Bronchial epithelial cell (primary cell): ENCODE measurements at regions not wholly inside any gene's neighbourhood (a gene's known extent, or its start where the extent isn't known, plus 50 kb on each side); places are given as distances from the start of the nearest gene placed in this dataset.

Source experiments
- DNase-seq: peaks from one replicate; pipeline ENCODE4 v3.0.0-alpha.2; 2010; ENCODE audit warnings: low read depth
- FAIRE-seq: peaks from 2 replicates; lab custom pipeline; 2011; peaks lifted over from hg19 to GRCh38; lab: Jason Lieb, UNC
- H3K27me3 ChIP-seq: 2 replicates; pipeline ENCODE4 v1.5.1; 2011; ENCODE audit warnings: low read length; ENCODE audit not compliant: control insufficient read depth, insufficient read depth
- H3K36me3 ChIP-seq: 2 replicates; pipeline ENCODE4 v1.5.1; 2011; ENCODE audit warnings: low read length; ENCODE audit not compliant: control insufficient read depth, insufficient read depth
- H3K4me3 ChIP-seq: 2 replicates; pipeline ENCODE4 v1.5.1; 2011; ENCODE audit warnings: mild to moderate bottlenecking, low read depth, low read length, control low read depth
- CTCF ChIP-seq: IDR thresholded peaks from 2 replicates; pipeline ENCODE4 v1.5.1; 2011; ENCODE audit warnings: mild to moderate bottlenecking, moderate library complexity, low read length, control low read depth, inconsistent platforms; ENCODE audit not compliant: insufficient read depth, severe bottlenecking

- H3K4me3 ChIP-seq, result no peak overlapping the region
- no peaks in the 10 kb centered on the region for H3K36me3 ChIP-seq
- FAIRE-seq (no peak), DNase-seq (peak; percentile 51)
- TF ChIP-seq CTCF, result no peak
- H3K27me3 ChIP-seq, result no peaks in the 10 kb centered on the region
Observed at GRCh38 chr4:158327525-158327924, 117.2 kb downstream of the TMEM144 start.

GRCh38 chr4:158331863-158332262 lies 121.6 kb downstream of the TMEM144 start:
- no peak for FAIRE-seq

GRCh38 chr4:158333820-158334219 lies 123.5 kb downstream of the TMEM144 start:
- no peak for DNase-seq
- Histone ChIP-seq H3K4me3 (no peak overlapping the region), H3K27me3 (no peaks in the 10 kb centered on the region), H3K36me3 (no peaks in the 10 kb centered on the region)
- no peak for FAIRE-seq
- no peak for TF ChIP-seq CTCF

More at GRCh38 chr4:158331863-158332262, 121.6 kb downstream of the TMEM144 start:
- Histone ChIP-seq H3K27me3 (no peaks in the 10 kb centered on the region), H3K36me3 (no peaks in the 10 kb centered on the region), H3K4me3 (no peak overlapping the region)
- DNase-seq, result no peak
- TF ChIP-seq CTCF, result no peak

- no peak for TF ChIP-seq CTCF
- FAIRE-seq (no peak), DNase-seq (no peak)
- Histone ChIP-seq H3K36me3 (no peaks in the 10 kb centered on the region), H3K4me3 (no peak overlapping the region), H3K27me3 (no peaks in the 10 kb centered on the region)
Observed at GRCh38 chr4:158341896-158342295, 131.6 kb downstream of the TMEM144 start.

GRCh38 chr4:158346576-158346975 lies 136.3 kb downstream of the TMEM144 start:
- Histone ChIP-seq H3K36me3 (no peaks in the 10 kb centered on the region), H3K4me3 (no peak overlapping the region), H3K27me3 (no peaks in the 10 kb centered on the region)
- FAIRE-seq, result no peak
- DNase-seq, result no peak
- no peak for TF ChIP-seq CTCF

- DNase-seq (peak; percentile 67), FAIRE-seq (no peak)
- TF ChIP-seq CTCF, result no peak
- Histone ChIP-seq H3K27me3 (no peaks in the 10 kb centered on the region), H3K36me3 (no peaks in the 10 kb centered on the region), H3K4me3 (no peak overlapping the region)
Observed at GRCh38 chr4:158347556-158347955, 137.3 kb downstream of the TMEM144 start.
